Lower lobe of right lung (tissue), 2 donors: ENCODE measurements at regions not wholly inside any gene's neighbourhood (a gene's known extent, or its start where the extent isn't known, plus 50 kb on each side); places are given as distances from the start of the nearest gene placed in this dataset.

Experiments
- ATAC-seq, 2 donors: fragments of 200-7000 bp; cut with Tn5 transposase; one replicate each; pipeline ENCODE4 v1.9.1; 2020 to 2022; ENCODE audit warnings: mild to moderate bottlenecking in 2 of 2, moderate library complexity in 2 of 2
- DNase-seq: peaks from one replicate; pipeline ENCODE4 v3.0.0-alpha.2; 2020
- H3K27ac ChIP-seq: fragments of 200-600 bp; one replicate; pipeline ENCODE4 v1.8.0; 2022
- H3K27me3 ChIP-seq: fragments of 200-600 bp; one replicate; pipeline ENCODE4 v1.8.0; 2022; ENCODE audit warnings: low read depth
- H3K36me3 ChIP-seq: fragments of 200-600 bp; one replicate; pipeline ENCODE4 v1.8.0; 2022; ENCODE audit warnings: mild to moderate bottlenecking
- H3K4me1 ChIP-seq: fragments of 200-600 bp; one replicate; pipeline ENCODE4 v1.8.0; 2022
- H3K4me3 ChIP-seq: fragments of 200-600 bp; one replicate; pipeline ENCODE4 v1.8.0; 2022; ENCODE audit warnings: mild to moderate bottlenecking
- H3K9me3 ChIP-seq: fragments of 200-600 bp; one replicate; pipeline ENCODE4 v1.8.0; 2022
- intact Hi-C: fragments of 100-400 bp; cut with DNase I; formaldehyde crosslinking; loops from one replicate; pipeline ENCODE4 v1.11.0; 2022
- TF ChIP-seq, protein P1 (sequence below): fragments of 200-600 bp; IDR thresholded peaks from one replicate; pipeline ENCODE4 v1.8.0; 2022; ENCODE audit warnings: antibody characterized with exemption, mild to moderate bottlenecking
- donor health status: DM: no; HTN: yes; CAD: no; lungs with severe emphysema.

DNA sequence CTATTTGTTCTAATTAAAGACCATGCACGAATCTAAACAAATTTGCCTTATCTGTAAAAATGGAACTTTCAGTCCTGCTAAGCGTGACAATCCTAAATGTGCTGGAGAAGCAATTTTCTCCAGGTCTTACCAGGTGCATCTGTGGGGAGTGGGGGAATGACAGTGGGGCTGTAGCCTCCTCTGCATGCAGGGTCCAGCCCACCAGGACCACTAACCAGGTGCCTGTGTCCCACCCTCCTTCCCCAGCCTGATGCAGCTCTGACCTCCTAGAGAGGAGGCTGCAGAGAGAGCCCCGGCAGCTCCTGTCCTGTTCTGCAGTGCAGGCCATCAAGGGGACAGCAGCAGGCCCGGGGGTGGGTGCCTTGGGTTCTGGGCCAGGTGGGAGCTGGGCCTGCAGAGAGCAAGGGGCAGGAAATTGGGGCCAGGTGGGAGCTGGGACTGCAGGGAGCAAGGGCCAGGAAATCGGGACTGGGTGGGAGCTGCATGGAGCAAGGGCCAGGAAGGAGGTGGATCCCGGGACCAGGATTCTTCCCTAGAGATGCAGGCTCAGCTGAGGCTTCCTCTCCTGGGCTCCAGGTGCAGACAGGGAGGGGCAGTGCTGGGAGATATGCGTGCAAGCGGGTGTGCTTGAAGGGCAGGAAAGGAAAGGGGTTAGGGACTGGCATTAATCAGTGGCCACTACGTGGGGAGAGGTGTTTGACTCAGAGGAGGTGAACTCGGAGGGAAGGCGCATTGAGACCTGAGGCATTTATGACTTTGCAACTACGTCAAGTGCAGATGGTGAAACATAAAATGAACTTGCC lies 185.3 kb downstream of the ANKRD30B start:
- no peak for DNase-seq
- H3K9me3 ChIP-seq = no peaks in the 10 kb centered on the region
- ATAC-seq = no peak
- no peak overlapping the region for H3K4me3 ChIP-seq
- H3K27ac ChIP-seq = no peak overlapping the region
- H3K36me3 ChIP-seq = no peaks in the 10 kb centered on the region
- intact Hi-C loops = no loop called here
- TF ChIP-seq, protein P1, sequence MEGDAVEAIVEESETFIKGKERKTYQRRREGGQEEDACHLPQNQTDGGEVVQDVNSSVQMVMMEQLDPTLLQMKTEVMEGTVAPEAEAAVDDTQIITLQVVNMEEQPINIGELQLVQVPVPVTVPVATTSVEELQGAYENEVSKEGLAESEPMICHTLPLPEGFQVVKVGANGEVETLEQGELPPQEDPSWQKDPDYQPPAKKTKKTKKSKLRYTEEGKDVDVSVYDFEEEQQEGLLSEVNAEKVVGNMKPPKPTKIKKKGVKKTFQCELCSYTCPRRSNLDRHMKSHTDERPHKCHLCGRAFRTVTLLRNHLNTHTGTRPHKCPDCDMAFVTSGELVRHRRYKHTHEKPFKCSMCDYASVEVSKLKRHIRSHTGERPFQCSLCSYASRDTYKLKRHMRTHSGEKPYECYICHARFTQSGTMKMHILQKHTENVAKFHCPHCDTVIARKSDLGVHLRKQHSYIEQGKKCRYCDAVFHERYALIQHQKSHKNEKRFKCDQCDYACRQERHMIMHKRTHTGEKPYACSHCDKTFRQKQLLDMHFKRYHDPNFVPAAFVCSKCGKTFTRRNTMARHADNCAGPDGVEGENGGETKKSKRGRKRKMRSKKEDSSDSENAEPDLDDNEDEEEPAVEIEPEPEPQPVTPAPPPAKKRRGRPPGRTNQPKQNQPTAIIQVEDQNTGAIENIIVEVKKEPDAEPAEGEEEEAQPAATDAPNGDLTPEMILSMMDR = no peak
- no peaks in the 10 kb centered on the region for H3K27me3 ChIP-seq
- H3K4me1 ChIP-seq = no peaks in the 10 kb centered on the region

DNA sequence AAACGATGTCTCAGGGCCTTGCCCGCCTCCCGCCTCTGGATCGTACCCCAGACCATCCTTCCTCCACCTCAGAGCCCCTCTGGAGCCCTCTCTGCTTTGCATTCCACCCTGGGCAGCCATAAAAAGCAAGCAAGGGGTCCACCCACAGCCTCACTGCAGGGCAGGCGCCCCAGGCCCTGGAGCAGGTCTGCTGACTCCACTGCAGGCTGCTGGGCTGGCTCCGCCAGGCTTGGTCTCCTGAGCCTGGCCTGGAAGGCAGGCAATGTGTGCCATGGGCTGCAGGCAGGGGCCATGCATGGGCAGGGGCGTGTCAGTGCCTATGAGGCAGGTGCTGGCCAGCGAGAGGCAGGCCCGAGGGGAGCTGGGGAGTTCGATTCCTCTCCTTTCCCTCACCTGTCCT lies 186.0 kb downstream of the ANKRD30B start:
- ATAC-seq (no peak), DNase-seq (no peak)
- TF ChIP-seq, protein P1 = no peak
- H3K27me3 ChIP-seq = no peaks in the 10 kb centered on the region
- no peaks in the 10 kb centered on the region for H3K4me1 ChIP-seq
- no peaks in the 10 kb centered on the region for H3K9me3 ChIP-seq
- H3K4me3 ChIP-seq = no peak overlapping the region
- H3K36me3 ChIP-seq = no peaks in the 10 kb centered on the region
- no peak overlapping the region for H3K27ac ChIP-seq
- intact Hi-C loops = no loop called here

DNA sequence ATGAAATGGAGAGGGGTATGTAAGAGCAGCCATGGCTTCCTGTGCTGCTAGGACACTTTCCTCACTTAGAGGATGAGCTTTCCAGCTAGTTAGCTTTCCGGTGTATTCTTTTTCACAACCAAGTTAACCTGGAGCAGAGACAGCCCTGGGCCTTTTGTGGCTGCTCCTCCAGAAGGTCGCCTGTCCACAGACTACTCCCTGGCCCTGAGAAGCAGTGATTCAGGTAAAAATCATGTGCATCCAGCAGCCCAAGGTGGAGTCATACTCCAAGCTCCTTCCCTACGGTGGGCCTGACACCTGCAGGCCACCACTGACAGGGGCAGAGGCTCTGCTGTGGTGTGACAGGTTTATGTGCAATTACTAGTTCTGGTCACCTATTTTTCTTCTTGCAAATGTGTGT lies 187.2 kb downstream of the ANKRD30B start:
- H3K4me1 ChIP-seq = no peaks in the 10 kb centered on the region
- no peak for DNase-seq
- ATAC-seq = no peak
- TF ChIP-seq, protein P1 = no peak
- H3K9me3 ChIP-seq = no peaks in the 10 kb centered on the region
- no peak overlapping the region for H3K4me3 ChIP-seq
- H3K27me3 ChIP-seq = no peaks in the 10 kb centered on the region
- no peaks in the 10 kb centered on the region for H3K36me3 ChIP-seq
- no peak overlapping the region for H3K27ac ChIP-seq
- intact Hi-C loops = no loop called here

DNA sequence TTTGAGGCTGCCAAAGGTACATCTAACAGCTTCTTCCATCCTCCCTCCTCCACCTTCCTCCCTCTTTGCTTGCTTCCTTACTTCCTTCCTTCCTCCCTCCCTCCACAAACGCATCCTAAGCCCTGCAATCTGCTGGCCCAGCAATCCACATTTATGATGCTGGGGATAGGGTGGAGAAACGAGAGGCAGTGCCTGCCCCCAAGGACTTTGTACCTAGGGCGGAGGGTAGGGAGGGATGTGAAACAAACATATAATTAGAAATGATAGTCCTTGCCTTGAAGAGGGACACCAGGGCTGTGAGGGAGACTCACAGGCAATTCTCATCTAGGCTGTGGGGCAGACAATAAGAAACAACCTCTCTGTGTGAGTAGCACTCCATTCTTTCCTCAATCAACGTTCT lies 188.3 kb downstream of the ANKRD30B start:
- H3K36me3 ChIP-seq = no peaks in the 10 kb centered on the region
- H3K9me3 ChIP-seq = no peaks in the 10 kb centered on the region
- TF ChIP-seq, protein P1 = no peak
- H3K27me3 ChIP-seq = no peaks in the 10 kb centered on the region
- DNase-seq = no peak
- no peaks in the 10 kb centered on the region for H3K4me1 ChIP-seq
- no peak overlapping the region for H3K27ac ChIP-seq
- ATAC-seq = no peak
- intact Hi-C loops = no loop called here
- no peak overlapping the region for H3K4me3 ChIP-seq

DNA sequence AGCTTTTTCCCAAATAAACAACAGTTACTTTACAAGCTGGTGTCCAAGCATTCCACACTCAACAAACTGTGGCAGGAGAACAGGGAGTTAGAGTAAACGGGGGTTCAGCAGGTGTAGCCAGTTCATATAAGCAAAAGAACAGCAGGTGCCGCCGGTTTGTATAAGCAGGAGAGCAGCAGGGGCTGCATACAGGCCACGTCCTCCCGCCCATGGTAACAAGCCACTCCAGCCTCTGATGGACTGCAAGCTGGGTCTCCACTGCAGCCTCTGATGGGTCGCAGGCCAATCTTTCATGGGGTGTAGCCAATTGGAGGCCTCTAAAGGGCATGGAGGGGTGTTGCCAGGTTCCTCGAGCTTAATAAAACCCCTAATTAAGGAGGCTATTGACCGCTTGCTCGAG lies 189.3 kb downstream of the ANKRD30B start:
- no peak overlapping the region for H3K27ac ChIP-seq
- H3K4me1 ChIP-seq = no peaks in the 10 kb centered on the region
- H3K9me3 ChIP-seq = no peaks in the 10 kb centered on the region
- H3K36me3 ChIP-seq = no peaks in the 10 kb centered on the region
- no peak for DNase-seq
- ATAC-seq = no peak
- H3K27me3 ChIP-seq = no peaks in the 10 kb centered on the region
- no peak overlapping the region for H3K4me3 ChIP-seq
- TF ChIP-seq, protein P1 = no peak
- intact Hi-C loops = no loop called here
